ENCODE measurements at regions not wholly inside any gene's neighbourhood (a gene's known extent, or its start where the extent isn't known, plus 50 kb on each side); places are given as distances from the start of the nearest gene placed in this dataset.
"Not testable (repeated sequence)": the region's sequence is repeated elsewhere in the genome, so short reads cannot be mapped to it uniquely, and the experiment has no call there.

- DNase-seq (ENCODE audit: low spot score): no peak
Observed at GRCh38 chr14:38404100-38404541, 148.2 kb upstream of the CLEC14A start.

- DNase-seq (ENCODE audit: low spot score): no peak
Observed at GRCh38 chr14:38400751-38401150, 144.9 kb upstream of the CLEC14A start.

GRCh38 chr14:38399652-38400051, 143.8 kb upstream of the CLEC14A start:
- DNase-seq (ENCODE audit: low spot score): no peak

GRCh38 chr14:38394767-38395166, 138.9 kb upstream of the CLEC14A start:
- DNase-seq (ENCODE audit: low spot score): no peak

- no peak for DNase-seq (ENCODE audit: low spot score)
Observed at GRCh38 chr14:38394064-38394463, 138.2 kb upstream of the CLEC14A start.

- no peak for DNase-seq (ENCODE audit: low spot score)
Observed at GRCh38 chr14:38391334-38391733, 135.4 kb upstream of the CLEC14A start.

GRCh38 chr14:38389681-38390080, 133.8 kb upstream of the CLEC14A start:
- no peak for DNase-seq (ENCODE audit: low spot score)

GRCh38 chr14:38387821-38388220, 131.9 kb upstream of the CLEC14A start:
- no peak for DNase-seq (ENCODE audit: low spot score)

- no peak for DNase-seq (ENCODE audit: low spot score)
Observed at GRCh38 chr14:38385836-38386235, 129.9 kb upstream of the CLEC14A start.

- DNase-seq (ENCODE audit: low spot score): no peak
Observed at GRCh38 chr14:38385343-38385742, 129.4 kb upstream of the CLEC14A start.

GRCh38 chr14:38384741-38385140, 128.8 kb upstream of the CLEC14A start:
- DNase-seq (ENCODE audit: low spot score): no peak

- DNase-seq (ENCODE audit: low spot score): no peak
Observed at GRCh38 chr14:38367922-38368321, 112.0 kb upstream of the CLEC14A start.

GRCh38 chr14:38366374-38366773, 110.5 kb upstream of the CLEC14A start:
- DNase-seq (ENCODE audit: low spot score): no peak

GRCh38 chr14:38363217-38363616, 107.3 kb upstream of the CLEC14A start:
- DNase-seq (ENCODE audit: low spot score): no peak

GRCh38 chr14:38357557-38357956, 101.7 kb upstream of the CLEC14A start:
- DNase-seq (ENCODE audit: low spot score): no peak

- not testable (repeated sequence) for DNase-seq (ENCODE audit: low spot score)
Observed at GRCh38 chr14:38355473-38355872, 99.6 kb upstream of the CLEC14A start.

- DNase-seq (ENCODE audit: low spot score): no peak
Observed at GRCh38 chr14:38350102-38350501, 94.2 kb upstream of the CLEC14A start.

GRCh38 chr14:38342803-38343202, 86.9 kb upstream of the CLEC14A start:
- DNase-seq (ENCODE audit: low spot score): no peak

GRCh38 chr14:38339696-38340095, 83.8 kb upstream of the CLEC14A start:
- no peak for DNase-seq (ENCODE audit: low spot score)

- no peak for DNase-seq (ENCODE audit: low spot score)
Observed at GRCh38 chr14:38336298-38336697, 80.4 kb upstream of the CLEC14A start.

- no peak for DNase-seq (ENCODE audit: low spot score)
Observed at GRCh38 chr14:38330275-38330674, 74.4 kb upstream of the CLEC14A start.

- no peak for DNase-seq (ENCODE audit: low spot score)
Observed at GRCh38 chr14:38329246-38329645, 73.4 kb upstream of the CLEC14A start.

- no peak for DNase-seq (ENCODE audit: low spot score)
Observed at GRCh38 chr14:38316922-38317321, 61.0 kb upstream of the CLEC14A start.

- DNase-seq (ENCODE audit: low spot score): no peak
Observed at GRCh38 chr14:38311655-38312054, 55.8 kb upstream of the CLEC14A start.

- no peak for DNase-seq (ENCODE audit: low spot score)
Observed at GRCh38 chr14:38310420-38310995, 54.6 kb upstream of the CLEC14A start.
